Glutamatergic neuron (in vitro differentiated cells): ENCODE measurements at regions not wholly inside any gene's neighbourhood (a gene's known extent, or its start where the extent isn't known, plus 50 kb on each side); places are given as distances from the start of the nearest gene placed in this dataset.

Experiments used
- DNase-seq: peaks from one replicate; pipeline ENCODE4 v3.0.0; 2022
- H3K27ac Mint-ChIP-seq: one replicate; pipeline ENCODE4 v1.8.0; 2020; ENCODE audit warnings: mild to moderate bottlenecking, mixed read lengths, inconsistent platforms; ENCODE audit not compliant: unreplicated experiment
- H3K27me3 Mint-ChIP-seq: one replicate; pipeline ENCODE4 v1.8.0; 2020; ENCODE audit warnings: mild to moderate bottlenecking, moderate library complexity, mixed read lengths, inconsistent platforms; ENCODE audit not compliant: unreplicated experiment
- H3K36me3 Mint-ChIP-seq: one replicate; pipeline ENCODE4 v1.8.0; 2020; ENCODE audit warnings: mild to moderate bottlenecking, mixed read lengths, inconsistent platforms; ENCODE audit not compliant: unreplicated experiment
- H3K4me1 Mint-ChIP-seq: one replicate; pipeline ENCODE4 v1.8.0; 2020; ENCODE audit warnings: mild to moderate bottlenecking, low read depth, mixed read lengths, inconsistent platforms; ENCODE audit not compliant: unreplicated experiment
- H3K4me3 Mint-ChIP-seq: one replicate; pipeline ENCODE4 v1.8.0; 2020; ENCODE audit warnings: mild to moderate bottlenecking, mixed read lengths, inconsistent platforms; ENCODE audit not compliant: unreplicated experiment
- H3K9me3 Mint-ChIP-seq: one replicate; pipeline ENCODE4 v1.8.0; 2020; ENCODE audit warnings: mild to moderate bottlenecking, moderate library complexity, mixed read lengths, inconsistent platforms; ENCODE audit not compliant: unreplicated experiment
- TF ChIP-seq, protein P1 (sequence below): fragments of 200-600 bp; sonication (generic); IDR thresholded peaks from one replicate; pipeline ENCODE4 v1.5.0; 2021; ENCODE audit not compliant: partially characterized antibody, unreplicated experiment

DNA sequence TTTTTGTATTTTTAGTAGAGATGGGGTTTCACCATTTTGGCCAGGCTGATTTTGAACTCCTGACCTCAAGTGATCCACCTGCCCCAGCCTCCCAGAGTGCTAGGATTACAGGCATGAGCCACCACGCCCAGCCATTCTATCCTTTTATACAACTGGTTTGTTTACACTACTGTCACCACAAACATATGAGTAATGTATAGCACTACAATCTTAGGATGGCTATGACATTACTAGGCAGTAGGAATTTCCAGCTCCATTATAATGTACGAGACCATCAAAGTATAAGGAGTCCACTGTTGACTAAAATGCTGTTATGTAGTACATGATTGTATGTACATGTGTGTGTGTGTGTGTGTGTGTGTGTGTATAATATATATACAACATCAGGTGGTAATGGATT is 1126.1 kb upstream of the LRRN3 start:
- TF ChIP-seq, protein P1, sequence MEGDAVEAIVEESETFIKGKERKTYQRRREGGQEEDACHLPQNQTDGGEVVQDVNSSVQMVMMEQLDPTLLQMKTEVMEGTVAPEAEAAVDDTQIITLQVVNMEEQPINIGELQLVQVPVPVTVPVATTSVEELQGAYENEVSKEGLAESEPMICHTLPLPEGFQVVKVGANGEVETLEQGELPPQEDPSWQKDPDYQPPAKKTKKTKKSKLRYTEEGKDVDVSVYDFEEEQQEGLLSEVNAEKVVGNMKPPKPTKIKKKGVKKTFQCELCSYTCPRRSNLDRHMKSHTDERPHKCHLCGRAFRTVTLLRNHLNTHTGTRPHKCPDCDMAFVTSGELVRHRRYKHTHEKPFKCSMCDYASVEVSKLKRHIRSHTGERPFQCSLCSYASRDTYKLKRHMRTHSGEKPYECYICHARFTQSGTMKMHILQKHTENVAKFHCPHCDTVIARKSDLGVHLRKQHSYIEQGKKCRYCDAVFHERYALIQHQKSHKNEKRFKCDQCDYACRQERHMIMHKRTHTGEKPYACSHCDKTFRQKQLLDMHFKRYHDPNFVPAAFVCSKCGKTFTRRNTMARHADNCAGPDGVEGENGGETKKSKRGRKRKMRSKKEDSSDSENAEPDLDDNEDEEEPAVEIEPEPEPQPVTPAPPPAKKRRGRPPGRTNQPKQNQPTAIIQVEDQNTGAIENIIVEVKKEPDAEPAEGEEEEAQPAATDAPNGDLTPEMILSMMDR, result no peak
- no peaks in the 10 kb centered on the region for H3K9me3 Mint-ChIP-seq
- H3K4me1 Mint-ChIP-seq, result no peaks in the 10 kb centered on the region

DNA sequence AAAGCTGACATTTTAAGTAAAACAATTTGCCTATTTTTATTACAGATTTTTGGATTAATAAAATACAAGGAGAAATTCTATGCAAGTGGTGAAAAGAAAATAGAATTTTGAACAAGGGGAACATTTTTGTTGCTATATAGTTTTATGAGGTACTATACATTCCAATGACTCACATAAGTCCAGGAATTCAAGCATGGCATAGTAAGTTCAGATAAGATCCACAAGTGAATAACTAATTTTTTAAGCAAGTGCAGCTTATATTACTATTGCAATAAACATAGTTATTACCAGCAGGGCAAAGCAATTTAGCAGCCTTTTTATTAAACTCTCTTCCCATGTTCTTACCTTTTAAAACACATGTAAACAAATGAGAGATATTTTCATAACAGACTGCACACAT is 1123.5 kb upstream of the LRRN3 start:
- no peak for DNase-seq
- no peaks in the 10 kb centered on the region for H3K9me3 Mint-ChIP-seq
- no peaks in the 10 kb centered on the region for H3K36me3 Mint-ChIP-seq
- H3K4me1 Mint-ChIP-seq, result no peaks in the 10 kb centered on the region
- H3K4me3 Mint-ChIP-seq, result no peak overlapping the region
- H3K27ac Mint-ChIP-seq, result no peak overlapping the region
- H3K27me3 Mint-ChIP-seq, result no peaks in the 10 kb centered on the region
- TF ChIP-seq, protein P1, result no peak

More for the DNA sequence above, 1126.1 kb upstream of the LRRN3 start:
- no peak for DNase-seq
- Mint-ChIP-seq H3K4me3 (no peak overlapping the region), H3K36me3 (no peaks in the 10 kb centered on the region), H3K27me3 (no peaks in the 10 kb centered on the region), H3K27ac (no peak overlapping the region)

DNA sequence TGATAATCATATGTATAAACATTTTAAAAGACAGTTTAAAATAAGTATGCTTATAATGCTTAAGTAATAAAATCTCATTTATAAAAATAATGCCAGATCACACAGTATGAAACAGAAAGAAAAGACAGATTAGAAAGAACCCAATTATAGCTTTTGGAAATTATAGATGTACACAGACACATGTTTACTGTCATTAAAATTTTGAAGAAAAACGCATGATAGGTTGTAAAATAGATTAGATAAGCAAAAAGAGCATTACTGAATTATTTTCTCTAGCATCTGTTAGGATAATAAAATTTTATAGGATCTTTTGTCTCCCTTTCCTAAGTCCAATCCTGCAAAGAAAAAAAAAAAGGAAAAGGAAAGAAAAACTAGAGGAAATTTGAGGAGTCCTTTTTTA is 1107.3 kb upstream of the LRRN3 start:
- Mint-ChIP-seq H3K4me3 (no peak overlapping the region), H3K27ac (no peak overlapping the region), H3K9me3 (no peaks in the 10 kb centered on the region), H3K27me3 (no peaks in the 10 kb centered on the region), H3K36me3 (peaks cover 7% of the 10 kb centered on the region), H3K4me1 (no peaks in the 10 kb centered on the region)
- DNase-seq, result no peak
- TF ChIP-seq, protein P1, result no peak

DNA sequence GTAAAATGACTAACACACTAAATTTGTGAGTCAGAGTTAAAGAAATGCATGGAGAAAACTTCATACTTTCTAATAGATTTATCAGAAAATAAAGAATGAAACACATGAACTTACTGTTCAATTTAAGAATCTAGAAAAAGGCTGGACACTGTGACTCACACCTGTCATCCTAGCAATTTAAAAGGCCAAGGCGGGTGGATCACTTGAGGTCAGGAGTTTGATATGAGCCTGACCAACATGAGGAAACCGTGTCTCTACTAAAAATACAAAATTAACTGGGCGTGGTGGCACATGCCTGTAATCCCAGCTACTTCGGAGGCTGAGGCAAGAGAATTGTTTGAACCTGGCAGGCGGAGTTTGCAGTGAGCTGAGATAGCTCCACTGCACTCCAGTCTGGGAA is 1106.2 kb upstream of the LRRN3 start:
- TF ChIP-seq, protein P1, result no peak
- H3K4me3 Mint-ChIP-seq, result no peak overlapping the region
- H3K9me3 Mint-ChIP-seq, result no peaks in the 10 kb centered on the region
- no peaks in the 10 kb centered on the region for H3K27me3 Mint-ChIP-seq
- no peak overlapping the region for H3K27ac Mint-ChIP-seq
- H3K4me1 Mint-ChIP-seq, result no peaks in the 10 kb centered on the region
- peaks cover 7% of the 10 kb centered on the region for H3K36me3 Mint-ChIP-seq
- DNase-seq, result no peak

DNA sequence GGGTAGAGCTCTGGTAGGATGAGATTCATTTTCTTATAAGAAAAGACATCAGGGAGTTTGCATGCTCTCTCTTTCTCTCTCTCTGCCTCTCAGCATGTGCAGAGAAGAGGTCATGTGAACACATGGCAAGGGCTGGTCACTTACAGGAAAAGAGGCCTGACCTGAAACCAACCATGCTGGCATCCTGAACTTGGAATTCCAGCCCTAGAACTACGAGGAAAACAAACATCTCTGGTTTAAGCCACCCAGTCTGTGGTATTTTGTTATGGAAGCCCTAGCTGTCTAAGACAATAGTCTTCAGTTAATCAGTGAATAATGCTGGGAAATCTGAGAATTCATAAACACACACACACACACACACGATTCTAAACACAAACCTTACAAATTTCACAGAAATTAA is 1104.2 kb upstream of the LRRN3 start:
- H3K27me3 Mint-ChIP-seq, result no peaks in the 10 kb centered on the region

More for the DNA sequence above, 1104.2 kb upstream of the LRRN3 start:
- TF ChIP-seq, protein P1, result no peak
- Mint-ChIP-seq H3K4me3 (no peak overlapping the region), H3K9me3 (no peaks in the 10 kb centered on the region), H3K36me3 (peaks cover 7% of the 10 kb centered on the region), H3K4me1 (no peaks in the 10 kb centered on the region), H3K27ac (no peak overlapping the region)
- DNase-seq, result no peak
